Mesothelial cell of epicardium (in vitro differentiated cells): ENCODE measurements at regions not wholly inside any gene's neighbourhood (a gene's known extent, or its start where the extent isn't known, plus 50 kb on each side); places are given as distances from the start of the nearest gene placed in this dataset.

ENCODE experiments used
- DNase-seq, 2 experiments: peaks; one replicate each; pipeline ENCODE4 v3.0.0; 2021; ENCODE audit warnings: low spot score in 2 of 2; ENCODE audit not compliant: unreplicated experiment in 2 of 2
- H3K27ac Mint-ChIP-seq: 2 replicates; pipeline ENCODE4 v1.8.0; 2021; ENCODE audit warnings: mixed read lengths
- H3K27me3 Mint-ChIP-seq: 2 replicates; pipeline ENCODE4 v1.8.0; 2021; ENCODE audit warnings: low read depth, mixed read lengths
- H3K36me3 Mint-ChIP-seq: 2 replicates; pipeline ENCODE4 v1.8.0; 2021; ENCODE audit warnings: mixed read lengths
- H3K4me1 Mint-ChIP-seq: 2 replicates; pipeline ENCODE4 v1.8.0; 2021; ENCODE audit warnings: mixed read lengths
- H3K4me3 Mint-ChIP-seq: 2 replicates; pipeline ENCODE4 v1.8.0; 2021; ENCODE audit warnings: mild to moderate bottlenecking, moderate library complexity, mixed read lengths
- H3K9me3 Mint-ChIP-seq: 2 replicates; pipeline ENCODE4 v1.8.0; 2021; ENCODE audit warnings: mixed read lengths
- CTCF ChIP-seq: fragments of 200-600 bp; sonication (generic); IDR thresholded peaks from one replicate; pipeline ENCODE4 v1.5.0; 2021; ENCODE audit warnings: antibody characterized with exemption; ENCODE audit not compliant: unreplicated experiment

GRCh38 chr20:10961651-10962288 is 288.0 kb upstream of the JAG1 start:
- H3K27me3 Mint-ChIP-seq, result no peaks in the 10 kb centered on the region
- H3K9me3 Mint-ChIP-seq, result peaks cover 6% of the 10 kb centered on the region
- no peaks in the 10 kb centered on the region for H3K4me1 Mint-ChIP-seq
- H3K27ac Mint-ChIP-seq, result no peak overlapping the region
- TF ChIP-seq CTCF, result no peak
- no peak for DNase-seq
- H3K36me3 Mint-ChIP-seq, result no peaks in the 10 kb centered on the region
- H3K4me3 Mint-ChIP-seq, result no peak overlapping the region

- H3K9me3 Mint-ChIP-seq, result peaks cover 4% of the 10 kb centered on the region
- no peak overlapping the region for H3K27ac Mint-ChIP-seq
- DNase-seq, result no peak
- no peak overlapping the region for H3K4me3 Mint-ChIP-seq
- TF ChIP-seq CTCF, result no peak
- H3K27me3 Mint-ChIP-seq, result no peaks in the 10 kb centered on the region
- no peaks in the 10 kb centered on the region for H3K4me1 Mint-ChIP-seq
- no peaks in the 10 kb centered on the region for H3K36me3 Mint-ChIP-seq
These were observed 289.1 kb upstream of the JAG1 start for GRCh38 chr20:10962937-10963336.

GRCh38 chr20:10963717-10964266 is 290.0 kb upstream of the JAG1 start:
- no peak overlapping the region for H3K4me3 Mint-ChIP-seq
- no peak for TF ChIP-seq CTCF
- DNase-seq, result no peak
- H3K27ac Mint-ChIP-seq, result no peak overlapping the region
- H3K27me3 Mint-ChIP-seq, result no peaks in the 10 kb centered on the region
- no peaks in the 10 kb centered on the region for H3K36me3 Mint-ChIP-seq
- H3K9me3 Mint-ChIP-seq, result peaks cover 5% of the 10 kb centered on the region
- no peaks in the 10 kb centered on the region for H3K4me1 Mint-ChIP-seq

GRCh38 chr20:10965936-10966470 is 292.2 kb upstream of the JAG1 start:
- no peaks in the 10 kb centered on the region for H3K36me3 Mint-ChIP-seq
- peaks cover 2% of the 10 kb centered on the region for H3K9me3 Mint-ChIP-seq
- H3K4me1 Mint-ChIP-seq, result no peaks in the 10 kb centered on the region
- no peak overlapping the region for H3K27ac Mint-ChIP-seq
- no peak overlapping the region for H3K4me3 Mint-ChIP-seq
- H3K27me3 Mint-ChIP-seq, result no peaks in the 10 kb centered on the region
- no peak for DNase-seq
- no peak for TF ChIP-seq CTCF

GRCh38 chr20:10970109-10970508 is 296.3 kb upstream of the JAG1 start:
- Mint-ChIP-seq H3K27me3 (no peaks in the 10 kb centered on the region), H3K36me3 (no peaks in the 10 kb centered on the region), H3K4me1 (no peaks in the 10 kb centered on the region), H3K27ac (no peak overlapping the region), H3K9me3 (peaks cover 2% of the 10 kb centered on the region), H3K4me3 (no peak overlapping the region)
- no peak for DNase-seq
- TF ChIP-seq CTCF, result no peak
